ENCODE measurements at regions not wholly inside any gene's neighbourhood (a gene's known extent, or its start where the extent isn't known, plus 50 kb on each side); places are given as distances from the start of the nearest gene placed in this dataset.

- no peak for DNase-seq
These were observed 92.9 kb upstream of the BHLHE23 start for GRCh38 chr20:63099456-63100173.

DNA sequence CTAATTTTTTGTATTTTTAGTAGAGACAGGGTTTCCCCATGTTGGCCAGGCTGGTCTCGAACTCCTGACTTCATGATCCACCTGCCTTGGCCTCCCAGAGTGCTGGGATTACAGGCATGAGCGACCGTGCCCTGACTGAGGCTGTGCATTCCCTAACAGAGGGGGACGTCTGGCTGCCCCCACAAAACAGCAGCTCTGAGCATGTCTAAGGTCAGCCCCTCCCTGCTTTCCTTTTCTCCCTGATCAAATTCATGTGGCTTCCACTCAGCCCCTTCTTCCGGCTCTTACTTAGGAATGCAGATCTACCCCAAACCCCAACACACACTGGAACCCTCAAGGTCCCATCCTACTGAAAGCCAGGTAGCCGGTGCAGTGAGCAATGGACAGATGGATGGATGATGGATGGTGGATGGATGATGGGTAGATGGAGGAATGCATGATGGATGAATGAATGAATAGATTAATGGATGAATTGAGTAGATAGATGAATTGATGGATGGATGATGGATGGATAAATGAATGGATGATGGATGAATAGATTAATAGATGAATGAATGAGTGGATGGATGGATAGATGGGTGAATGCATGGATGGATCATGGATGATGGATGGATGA lies 91.5 kb upstream of the BHLHE23 start:
- DNase-seq = no peak

DNA sequence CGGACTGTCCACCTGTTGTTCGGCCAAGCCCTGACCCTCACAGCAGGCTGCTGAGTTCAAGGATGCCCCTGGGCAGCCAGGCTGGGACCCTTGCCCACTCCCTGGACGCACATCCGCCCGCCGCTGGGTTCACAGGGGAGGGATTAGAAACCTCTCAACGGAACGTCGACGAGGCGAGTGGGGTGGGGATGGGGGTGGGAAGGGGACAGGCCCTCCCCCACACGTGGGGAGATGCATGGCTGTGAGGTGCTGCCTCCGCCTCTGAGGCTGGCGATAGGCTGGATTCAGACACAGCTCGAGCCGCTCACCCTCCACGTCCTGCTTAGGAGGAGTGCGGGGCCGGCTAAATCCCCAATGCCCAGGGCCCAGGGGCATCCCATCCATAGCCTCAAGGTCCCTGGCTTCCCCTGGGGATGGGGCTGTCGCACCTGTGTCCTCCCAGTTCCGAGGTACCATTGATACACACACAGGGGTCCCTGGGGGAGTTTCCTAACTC lies 90.6 kb upstream of the BHLHE23 start:
- no peak for DNase-seq

DNA sequence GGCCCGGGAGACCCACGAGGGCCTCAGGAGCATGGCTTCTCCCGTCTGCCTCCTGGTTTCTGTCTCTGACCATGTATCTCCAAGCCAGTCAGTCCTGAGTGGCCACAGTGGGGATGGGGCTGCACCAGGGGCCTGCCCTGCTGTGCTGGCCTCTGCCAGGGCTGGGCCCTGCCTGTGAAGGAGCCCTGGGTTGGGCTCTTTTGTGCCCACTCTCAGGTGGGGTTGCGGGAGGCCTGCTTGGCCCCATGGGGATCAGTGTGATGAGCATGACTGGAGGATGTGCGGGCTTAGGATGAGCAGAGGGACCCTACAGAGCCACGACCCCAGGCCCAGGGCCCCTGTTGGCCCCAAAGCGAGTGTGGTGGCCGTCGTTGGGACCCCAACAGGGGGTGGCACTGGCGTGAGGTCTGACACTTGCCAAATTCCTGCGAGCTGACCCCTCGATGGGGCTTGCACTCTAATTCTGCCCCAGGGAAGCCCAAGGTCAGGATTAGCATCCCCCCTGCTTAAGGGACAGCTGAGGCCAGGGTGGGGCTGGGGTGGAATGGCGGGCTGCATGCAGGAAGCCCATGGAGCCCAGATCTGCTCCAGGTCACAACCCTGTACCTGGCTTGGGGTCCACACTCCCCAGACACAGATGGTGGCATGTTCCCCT lies 90.0 kb upstream of the BHLHE23 start:
- DNase-seq = no peak

GRCh38 chr20:63095718-63096654 lies 89.2 kb upstream of the BHLHE23 start:
- no peak for DNase-seq

GRCh38 chr20:63094767-63095499 lies 88.2 kb upstream of the BHLHE23 start:
- no peak for DNase-seq

- no peak for DNase-seq
These were observed 87.4 kb upstream of the BHLHE23 start for GRCh38 chr20:63093966-63094766.

DNA sequence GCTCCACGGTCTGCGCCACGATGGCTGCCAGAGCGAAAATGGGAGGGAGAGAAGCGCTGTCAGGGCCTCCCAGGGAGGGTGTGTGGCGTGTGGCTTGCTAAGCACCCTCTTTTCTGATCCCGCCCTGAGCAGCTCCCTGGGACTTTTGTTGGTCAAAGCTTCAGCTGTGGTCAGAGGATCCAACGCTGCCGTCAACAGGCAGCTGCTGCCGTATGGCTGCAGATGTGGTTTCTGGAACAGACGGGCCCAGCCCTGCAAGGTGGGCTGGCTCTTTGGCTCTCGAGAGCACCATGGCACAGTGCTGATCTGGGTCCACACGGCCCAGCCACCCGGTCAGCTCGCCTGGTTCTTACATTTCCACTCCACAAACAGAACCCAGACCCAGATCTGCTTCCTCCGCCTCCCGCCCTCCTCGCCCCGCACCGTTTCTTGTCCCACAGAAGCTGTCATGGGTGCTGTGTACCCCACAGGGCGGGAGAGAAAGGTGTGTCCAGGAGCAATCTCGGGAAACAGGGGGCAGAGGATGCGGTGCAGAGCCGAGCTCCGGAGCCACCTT lies 86.0 kb upstream of the BHLHE23 start:
- DNase-seq = no peak

- no peak for DNase-seq
These were observed 85.3 kb upstream of the BHLHE23 start for GRCh38 chr20:63091901-63092659.

GRCh38 chr20:63090682-63091571 lies 84.2 kb upstream of the BHLHE23 start:
- DNase-seq = no peak

DNA sequence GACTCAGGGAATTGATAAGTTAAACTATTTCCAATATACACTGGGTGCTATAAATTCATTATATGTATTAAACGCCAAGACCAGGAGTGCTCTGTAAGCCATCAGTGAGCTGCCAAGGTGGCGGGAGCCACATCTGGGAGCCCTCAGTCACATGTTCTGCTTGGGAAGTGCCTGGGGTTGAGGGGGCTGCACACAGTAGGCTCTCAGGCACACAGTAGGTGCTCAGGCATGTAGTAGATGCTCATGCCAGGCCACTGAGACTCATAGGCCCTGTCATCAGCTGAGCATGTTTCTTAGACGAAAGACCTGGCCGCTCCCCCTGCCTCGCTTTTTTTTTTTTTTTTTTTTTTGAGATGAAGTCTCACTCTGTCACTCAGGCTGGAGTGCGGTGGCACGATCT lies 83.3 kb upstream of the BHLHE23 start:
- DNase-seq = no peak

GRCh38 chr20:63089051-63089907 lies 82.5 kb upstream of the BHLHE23 start:
- no peak for DNase-seq

GRCh38 chr20:63087872-63088680 lies 81.3 kb upstream of the BHLHE23 start:
- DNase-seq = no peak

- DNase-seq = no peak
These were observed 80.6 kb upstream of the BHLHE23 start for GRCh38 chr20:63087236-63087871.

DNA sequence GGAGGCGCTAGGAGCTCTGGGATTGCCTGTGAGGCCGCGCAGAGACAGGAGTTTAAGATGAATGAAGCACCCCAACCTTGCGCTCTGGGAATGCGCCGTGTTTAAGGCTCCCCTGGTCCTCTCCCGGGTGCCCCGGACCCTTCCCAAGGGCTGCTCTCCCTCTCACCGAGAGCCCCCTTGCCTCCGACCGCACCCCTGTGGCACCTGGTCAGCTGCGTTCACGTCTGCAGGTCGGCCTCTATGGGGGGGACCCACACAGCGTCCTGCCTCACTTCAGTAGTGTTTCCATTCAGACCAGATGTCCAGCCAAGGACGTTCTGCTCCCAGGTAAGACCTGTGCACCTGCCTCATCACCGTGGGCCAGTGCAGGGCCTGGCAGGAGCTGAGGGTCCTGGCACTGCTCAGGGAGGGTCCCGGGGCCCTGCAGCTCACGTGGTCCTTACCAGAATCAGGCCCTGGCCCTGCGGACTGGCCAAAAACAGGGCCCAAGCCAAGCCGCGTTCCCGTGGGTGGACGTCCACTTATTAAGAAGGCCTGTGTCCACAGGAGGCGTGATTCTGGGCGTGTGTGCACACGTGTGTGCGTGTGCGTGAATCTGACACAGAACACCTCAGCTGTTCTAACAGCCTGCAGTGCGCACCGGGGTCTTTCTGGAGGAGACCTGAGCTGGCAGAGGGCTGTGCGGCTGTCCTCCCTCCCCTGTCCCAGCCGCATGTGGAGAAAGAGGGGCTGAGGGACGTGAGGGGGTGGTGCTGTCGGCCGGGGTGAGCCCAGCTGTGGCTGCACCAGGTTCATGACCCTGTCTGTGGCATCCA lies 79.9 kb upstream of the BHLHE23 start:
- no peak for DNase-seq

All from DMS79 (cell line).